Ishikawa (cell line): ENCODE measurements at regions not wholly inside any gene's neighbourhood (a gene's known extent, or its start where the extent isn't known, plus 50 kb on each side); places are given as distances from the start of the nearest gene placed in this dataset.

ENCODE experiments used
- CEBPB ChIP-seq: IDR thresholded peaks from 2 replicates; pipeline ENCODE4 v1.6.1; 2012
- CREB1 ChIP-seq: IDR thresholded peaks from 2 replicates; pipeline ENCODE4 v1.6.1; 2012; ENCODE audit warnings: low read depth
- EGR1 ChIP-seq: IDR thresholded peaks from 2 replicates; pipeline ENCODE4 v1.6.1; 2012
- EP300 ChIP-seq: IDR thresholded peaks from 2 replicates; pipeline ENCODE4 v1.6.1; 2012; ENCODE audit warnings: borderline replicate concordance
- FOXM1 ChIP-seq: IDR thresholded peaks from 2 replicates; pipeline ENCODE4 v1.6.1; 2012; ENCODE audit warnings: low read depth, borderline replicate concordance
- NFIC ChIP-seq: IDR thresholded peaks from 2 replicates; pipeline ENCODE4 v1.6.1; 2012
- RAD21 ChIP-seq: IDR thresholded peaks from 2 replicates; pipeline ENCODE4 v1.6.1; 2012; ENCODE audit warnings: low read depth
- TAF1 ChIP-seq: IDR thresholded peaks from 2 replicates; pipeline ENCODE4 v1.6.1; 2012; ENCODE audit warnings: low read depth, mild to moderate bottlenecking
- TCF12 ChIP-seq: IDR thresholded peaks from 2 replicates; pipeline ENCODE4 v1.6.1; 2012; ENCODE audit warnings: low read depth
- TEAD4 ChIP-seq: IDR thresholded peaks from 2 replicates; pipeline ENCODE4 v1.6.1; 2012
- USF1 ChIP-seq: IDR thresholded peaks from 2 replicates; pipeline ENCODE4 v1.6.1; 2012
- YY1 ChIP-seq: IDR thresholded peaks from 2 replicates; pipeline ENCODE4 v1.6.1; 2012; ENCODE audit warnings: low read depth
- ZBTB7A ChIP-seq: IDR thresholded peaks from 2 replicates; pipeline ENCODE4 v1.6.1; 2012; ENCODE audit warnings: low read depth
- TF ChIP-seq, protein P1 (sequence below): IDR thresholded peaks from 2 replicates; pipeline ENCODE4 v1.6.1; 2012
- TF ChIP-seq, protein P2 (sequence below): IDR thresholded peaks from 2 replicates; pipeline ENCODE4 v1.6.1; 2012; ENCODE audit warnings: low read depth, mild to moderate bottlenecking

GRCh38 chr12:87642245-87642644, 387.0 kb downstream of the C12orf50 start:
- TF ChIP-seq USF1: no peak
- TF ChIP-seq, protein P1, sequence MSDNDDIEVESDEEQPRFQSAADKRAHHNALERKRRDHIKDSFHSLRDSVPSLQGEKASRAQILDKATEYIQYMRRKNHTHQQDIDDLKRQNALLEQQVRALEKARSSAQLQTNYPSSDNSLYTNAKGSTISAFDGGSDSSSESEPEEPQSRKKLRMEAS: no peak
- TF ChIP-seq TAF1: no peak
- TF ChIP-seq YY1: no peak
- TF ChIP-seq EP300: no peak
- TF ChIP-seq CREB1: no peak
- no peak for TF ChIP-seq FOXM1
- no peak for TF ChIP-seq CEBPB
- TF ChIP-seq NFIC: no peak
- TF ChIP-seq, protein P2, sequence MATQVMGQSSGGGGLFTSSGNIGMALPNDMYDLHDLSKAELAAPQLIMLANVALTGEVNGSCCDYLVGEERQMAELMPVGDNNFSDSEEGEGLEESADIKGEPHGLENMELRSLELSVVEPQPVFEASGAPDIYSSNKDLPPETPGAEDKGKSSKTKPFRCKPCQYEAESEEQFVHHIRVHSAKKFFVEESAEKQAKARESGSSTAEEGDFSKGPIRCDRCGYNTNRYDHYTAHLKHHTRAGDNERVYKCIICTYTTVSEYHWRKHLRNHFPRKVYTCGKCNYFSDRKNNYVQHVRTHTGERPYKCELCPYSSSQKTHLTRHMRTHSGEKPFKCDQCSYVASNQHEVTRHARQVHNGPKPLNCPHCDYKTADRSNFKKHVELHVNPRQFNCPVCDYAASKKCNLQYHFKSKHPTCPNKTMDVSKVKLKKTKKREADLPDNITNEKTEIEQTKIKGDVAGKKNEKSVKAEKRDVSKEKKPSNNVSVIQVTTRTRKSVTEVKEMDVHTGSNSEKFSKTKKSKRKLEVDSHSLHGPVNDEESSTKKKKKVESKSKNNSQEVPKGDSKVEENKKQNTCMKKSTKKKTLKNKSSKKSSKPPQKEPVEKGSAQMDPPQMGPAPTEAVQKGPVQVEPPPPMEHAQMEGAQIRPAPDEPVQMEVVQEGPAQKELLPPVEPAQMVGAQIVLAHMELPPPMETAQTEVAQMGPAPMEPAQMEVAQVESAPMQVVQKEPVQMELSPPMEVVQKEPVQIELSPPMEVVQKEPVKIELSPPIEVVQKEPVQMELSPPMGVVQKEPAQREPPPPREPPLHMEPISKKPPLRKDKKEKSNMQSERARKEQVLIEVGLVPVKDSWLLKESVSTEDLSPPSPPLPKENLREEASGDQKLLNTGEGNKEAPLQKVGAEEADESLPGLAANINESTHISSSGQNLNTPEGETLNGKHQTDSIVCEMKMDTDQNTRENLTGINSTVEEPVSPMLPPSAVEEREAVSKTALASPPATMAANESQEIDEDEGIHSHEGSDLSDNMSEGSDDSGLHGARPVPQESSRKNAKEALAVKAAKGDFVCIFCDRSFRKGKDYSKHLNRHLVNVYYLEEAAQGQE: no peak
- no peak for TF ChIP-seq ZBTB7A
- TF ChIP-seq TEAD4: no peak
- TF ChIP-seq TCF12: no peak
- TF ChIP-seq RAD21: no peak
- no peak for TF ChIP-seq EGR1

GRCh38 chr12:87618199-87618598, 411.0 kb downstream of the C12orf50 start:
- no peak for TF ChIP-seq EGR1
- no peak for TF ChIP-seq CREB1
- TF ChIP-seq, protein P1: no peak
- TF ChIP-seq TEAD4: no peak
- no peak for TF ChIP-seq YY1
- no peak for TF ChIP-seq FOXM1
- TF ChIP-seq, protein P2: no peak
- no peak for TF ChIP-seq RAD21
- TF ChIP-seq NFIC: no peak
- TF ChIP-seq TCF12: no peak
- TF ChIP-seq EP300: no peak
- no peak for TF ChIP-seq TAF1
- TF ChIP-seq ZBTB7A: no peak
- TF ChIP-seq USF1: no peak
- TF ChIP-seq CEBPB: no peak

GRCh38 chr12:87612996-87613395, 416.2 kb downstream of the C12orf50 start:
- no peak for TF ChIP-seq USF1
- TF ChIP-seq, protein P1: no peak
- no peak for TF ChIP-seq YY1
- TF ChIP-seq EGR1: no peak
- TF ChIP-seq, protein P2: no peak
- no peak for TF ChIP-seq TEAD4
- TF ChIP-seq ZBTB7A: no peak
- TF ChIP-seq CEBPB: no peak
- TF ChIP-seq NFIC: no peak
- TF ChIP-seq TCF12: no peak

- TF ChIP-seq CEBPB (no peak), NFIC (no peak), YY1 (no peak), EP300 (no peak), TCF12 (no peak), RAD21 (no peak), EGR1 (no peak), CREB1 (no peak), ZBTB7A (no peak), USF1 (no peak), FOXM1 (no peak)
- TF ChIP-seq, protein P2: no peak
Observed at GRCh38 chr12:87608321-87608720, 420.9 kb downstream of the C12orf50 start.
